ENCODE measurements at regions not wholly inside any gene's neighbourhood (a gene's known extent, or its start where the extent isn't known, plus 50 kb on each side); places are given as distances from the start of the nearest gene placed in this dataset.

DNA sequence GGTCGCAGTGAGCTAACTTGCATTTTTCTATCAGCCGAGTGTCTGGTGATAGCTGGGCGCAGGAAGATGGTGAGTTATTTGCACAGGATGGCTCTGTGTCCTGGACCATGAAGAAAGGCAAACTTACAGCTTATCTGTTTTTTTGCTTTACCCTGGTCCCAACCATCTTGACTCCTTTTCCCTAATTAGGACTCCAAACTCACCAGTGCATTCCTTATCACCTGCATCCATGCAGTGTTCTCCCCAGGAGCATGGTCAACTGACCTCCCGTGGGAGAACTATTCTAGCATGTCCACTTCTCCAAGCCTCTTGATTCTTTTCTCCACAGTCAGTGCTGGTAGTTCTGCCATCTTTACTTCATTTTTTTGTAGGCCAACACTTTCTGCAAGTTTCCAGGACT, 68.2 kb upstream of the WWC2 start:
- TF ChIP-seq CTCF (IDR thresholded peaks at IDR 0.05; ENCODE audit: low read length) (no peak), EZH2 (optimal IDR thresholded peaks at IDR 0.05; ENCODE audit: low read depth, low read length) (no peak), EZH2phosphoT487 (IDR thresholded peaks at IDR 0.05; ENCODE audit: low read length) (no peak)
